PC-3 (cell line): ENCODE measurements at regions not wholly inside any gene's neighbourhood (a gene's known extent, or its start where the extent isn't known, plus 50 kb on each side); places are given as distances from the start of the nearest gene placed in this dataset.
A peak's percentile ranks its signal among the peaks of the same experiment; 100 is the strongest.

Experiments
- ATAC-seq: fragments of 200-7000 bp; cut with Tn5 transposase; 2 replicates; pipeline ENCODE4 v1.9.1; 2020; ENCODE audit warnings: mild to moderate bottlenecking, moderate library complexity
- BruUV-seq: library from RNA; stranded (reverse); fragments of 400-500 nt; replicated peaks from 2 replicates; lab custom pipeline; 2021; lab: Mats Ljungman, UMichigan
- CTCF ChIA-PET: fragments of 300-600 bp; sonication (Branson Sonifier 250); formaldehyde crosslinking; loops from one replicate; lab custom pipeline; 2022; ENCODE audit warnings: antibody characterized with exemption; lab: Charles Lee
- POLR2A ChIA-PET: fragments of 300-600 bp; sonication (Branson Sonifier 250); formaldehyde crosslinking; loops from one replicate; lab custom pipeline; 2022; ENCODE audit warnings: antibody characterized with exemption; ENCODE audit not compliant: unreplicated experiment; lab: Charles Lee
- DNase-seq: peaks from one replicate; pipeline ENCODE4 v3.0.0-alpha.2; 2015
- H2AFZ ChIP-seq: fragments of 300-600 bp; sonication (generic); 2 replicates; pipeline ENCODE4 v1.6.0; 2016; ENCODE audit warnings: antibody characterized with exemption, low read length
- H3F3A ChIP-seq: fragments of 300-600 bp; sonication (generic); one replicate; pipeline ENCODE4 v1.6.0; 2017; ENCODE audit warnings: antibody characterized with exemption, low read length, control low read depth, mild to moderate bottlenecking; ENCODE audit not compliant: unreplicated experiment
- H3K27ac ChIP-seq: fragments of 300-600 bp; sonication (generic); 2 replicates; pipeline ENCODE4 v1.5.1; 2016; ENCODE audit warnings: mild to moderate bottlenecking, low read length
- H3K27me3 ChIP-seq: fragments of 300-600 bp; sonication (generic); 2 replicates; pipeline ENCODE4 v1.6.1; 2016; ENCODE audit warnings: low read length, mixed read lengths
- H3K36me3 ChIP-seq: fragments of 300-600 bp; sonication (generic); 2 replicates; pipeline ENCODE4 v1.6.1; 2016; ENCODE audit warnings: low read depth, mixed run types, low read length, mixed read lengths
- H3K4me1 ChIP-seq: fragments of 300-600 bp; sonication (generic); 2 replicates; pipeline ENCODE4 v1.5.1; 2016; ENCODE audit warnings: low read length; ENCODE audit not compliant: insufficient read depth
- H3K4me2 ChIP-seq: fragments of 300-600 bp; sonication (generic); 2 replicates; pipeline ENCODE4 v1.6.0; 2016; ENCODE audit warnings: low read length
- H3K4me3 ChIP-seq: fragments of 300-600 bp; sonication (generic); 2 replicates; pipeline ENCODE4 v1.5.1; 2016; ENCODE audit warnings: mild to moderate bottlenecking, low read length, mixed read lengths
- H3K79me2 ChIP-seq: fragments of 300-600 bp; sonication (generic); 2 replicates; pipeline ENCODE4 v1.6.1; 2017; ENCODE audit warnings: low read length, mixed read lengths
- H3K9ac ChIP-seq: fragments of 300-600 bp; sonication (generic); 2 replicates; pipeline ENCODE4 v1.6.0; 2016; ENCODE audit warnings: mild to moderate bottlenecking, low read length
- H3K9me2 ChIP-seq: fragments of 300-600 bp; sonication (generic); replicated peaks from 2 replicates; pipeline ENCODE4 v1.6.1; 2016; ENCODE audit warnings: mixed run types, low read length, mixed read lengths
- H3K9me3 ChIP-seq: fragments of 300-600 bp; sonication (generic); 2 replicates; pipeline ENCODE4 v1.6.1; 2016; ENCODE audit warnings: low read length, mixed read lengths
- H4K20me1 ChIP-seq: fragments of 300-600 bp; sonication (generic); 2 replicates; pipeline ENCODE4 v1.6.1; 2016; ENCODE audit warnings: low read length, mixed read lengths
- EZH2 ChIP-seq: fragments of 300-600 bp; sonication (generic); IDR thresholded peaks from one replicate; pipeline ENCODE4 v1.6.1; 2017; ENCODE audit warnings: antibody characterized with exemption, mild to moderate bottlenecking, low read length; ENCODE audit not compliant: unreplicated experiment
- EZH2phosphoT487 ChIP-seq: fragments of 300-600 bp; sonication (generic); IDR thresholded peaks from 2 replicates; pipeline ENCODE4 v1.6.1; 2018; ENCODE audit warnings: mild to moderate bottlenecking, antibody characterized with exemption, low read length, borderline replicate concordance
- intact Hi-C: fragments of 100-400 bp; cut with micrococcal nuclease; formaldehyde crosslinking; loops from 2 replicates; pipeline ENCODE4 v1.9.0; 2023
- TF ChIP-seq, protein P1 (sequence below): fragments of 300-600 bp; sonication (generic); conservative IDR thresholded peaks from 2 replicates; pipeline ENCODE4 v1.5.1; 2017; ENCODE audit warnings: antibody characterized with exemption, low read depth, mild to moderate bottlenecking, low read length

DNA sequence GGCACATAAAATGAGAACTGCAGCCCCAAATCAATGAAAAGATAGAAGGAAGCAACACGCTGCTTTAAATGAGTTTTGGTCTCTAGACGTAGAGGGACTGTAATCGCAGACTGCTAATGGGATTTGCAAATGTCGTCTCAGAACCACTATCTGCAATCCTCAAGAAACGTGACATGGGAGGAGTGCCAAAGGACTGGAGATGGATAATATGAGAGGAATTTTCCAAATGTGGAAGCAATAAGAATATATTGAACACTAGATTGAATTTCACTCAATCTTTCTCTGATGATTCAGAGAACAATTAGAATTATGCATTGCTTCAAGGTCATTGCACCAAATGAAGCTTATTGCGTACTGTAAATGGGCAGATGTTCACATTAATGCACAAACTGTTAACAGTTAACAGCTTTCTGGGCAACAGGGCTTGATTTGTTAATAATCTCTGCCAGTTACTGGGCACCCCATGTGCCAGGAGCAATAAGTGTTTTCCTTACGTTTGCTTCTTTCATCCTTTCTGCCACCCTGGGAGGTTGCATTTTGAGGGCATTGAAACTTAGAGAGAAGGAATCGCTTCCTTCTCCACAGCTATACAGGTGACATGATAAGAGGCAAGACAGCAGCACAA, 62.8 kb upstream of the WASF3 start:
- H3K27me3 ChIP-seq: peaks cover 12% of the 10 kb centered on the region
- no peak overlapping the region for H3K9ac ChIP-seq
- intact Hi-C loops: loop anchor here (5.0 kb wide), 2 partner anchors 117 to 203 kb away; no protein-coding TSS in a partner anchor
- no peaks in the 10 kb centered on the region for H3K9me3 ChIP-seq
- CTCF ChIA-PET: interaction anchor here (0.6 to 2.8 kb wide), 3 partner anchors 204 to 309 kb away, joined by 3 to 28 read pairs (median 19); no protein-coding TSS in a partner anchor
- no peaks in the 10 kb centered on the region for H3K36me3 ChIP-seq
- no peaks in the 10 kb centered on the region for H4K20me1 ChIP-seq
- no peak for DNase-seq
- H3K9me2 ChIP-seq: no peaks in the 10 kb centered on the region
- H3K4me3 ChIP-seq: no peak overlapping the region
- BruUV-seq: no TSS peak
- H3K79me2 ChIP-seq: no peaks in the 10 kb centered on the region
- TF ChIP-seq EZH2 (no peak), EZH2phosphoT487 (no peak)
- TF ChIP-seq, protein P1, sequence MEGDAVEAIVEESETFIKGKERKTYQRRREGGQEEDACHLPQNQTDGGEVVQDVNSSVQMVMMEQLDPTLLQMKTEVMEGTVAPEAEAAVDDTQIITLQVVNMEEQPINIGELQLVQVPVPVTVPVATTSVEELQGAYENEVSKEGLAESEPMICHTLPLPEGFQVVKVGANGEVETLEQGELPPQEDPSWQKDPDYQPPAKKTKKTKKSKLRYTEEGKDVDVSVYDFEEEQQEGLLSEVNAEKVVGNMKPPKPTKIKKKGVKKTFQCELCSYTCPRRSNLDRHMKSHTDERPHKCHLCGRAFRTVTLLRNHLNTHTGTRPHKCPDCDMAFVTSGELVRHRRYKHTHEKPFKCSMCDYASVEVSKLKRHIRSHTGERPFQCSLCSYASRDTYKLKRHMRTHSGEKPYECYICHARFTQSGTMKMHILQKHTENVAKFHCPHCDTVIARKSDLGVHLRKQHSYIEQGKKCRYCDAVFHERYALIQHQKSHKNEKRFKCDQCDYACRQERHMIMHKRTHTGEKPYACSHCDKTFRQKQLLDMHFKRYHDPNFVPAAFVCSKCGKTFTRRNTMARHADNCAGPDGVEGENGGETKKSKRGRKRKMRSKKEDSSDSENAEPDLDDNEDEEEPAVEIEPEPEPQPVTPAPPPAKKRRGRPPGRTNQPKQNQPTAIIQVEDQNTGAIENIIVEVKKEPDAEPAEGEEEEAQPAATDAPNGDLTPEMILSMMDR: no peak
- no peak overlapping the region for H3K27ac ChIP-seq
- no peak overlapping the region for H3K4me2 ChIP-seq
- POLR2A ChIA-PET: no interaction called here
- no peaks in the 10 kb centered on the region for H3F3A ChIP-seq
- ATAC-seq: no peak
- H3K4me1 ChIP-seq: no peaks in the 10 kb centered on the region
- no peak overlapping the region for H2AFZ ChIP-seq

DNA sequence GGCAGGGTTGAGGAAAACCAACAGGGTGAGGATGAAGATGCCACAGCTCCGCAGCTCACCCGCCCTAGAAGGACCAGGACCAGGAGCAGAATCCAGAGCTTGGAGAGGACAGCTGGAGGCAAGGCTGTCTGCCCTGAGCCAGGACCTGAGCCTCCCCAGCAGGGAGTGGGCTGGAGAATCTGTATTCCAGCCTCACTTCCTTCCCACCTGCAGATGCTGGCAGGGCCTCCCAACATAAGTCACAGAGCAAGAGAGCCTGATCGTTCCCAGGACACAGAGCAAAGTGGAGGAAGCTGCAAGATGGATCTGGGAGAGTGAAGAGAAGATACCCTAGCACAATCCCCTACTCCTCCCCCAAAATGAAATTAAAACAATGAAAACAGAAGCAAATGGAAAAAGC, 61.7 kb upstream of the WASF3 start:
- ATAC-seq (no peak), DNase-seq (no peak)
- Histone ChIP-seq H3K9me2 (no peaks in the 10 kb centered on the region), H3K36me3 (no peaks in the 10 kb centered on the region), H3K27me3 (peaks cover 4% of the 10 kb centered on the region; the same call in 1 of the 2 replicates), H3K27ac (no peak overlapping the region), H3K79me2 (no peaks in the 10 kb centered on the region), H3F3A (no peaks in the 10 kb centered on the region), H4K20me1 (no peaks in the 10 kb centered on the region), H3K4me1 (no peaks in the 10 kb centered on the region), H3K4me2 (no peak overlapping the region), H3K4me3 (no peak overlapping the region), H2AFZ (no peak overlapping the region), H3K9me3 (no peaks in the 10 kb centered on the region), H3K9ac (no peak overlapping the region)
- TF ChIP-seq EZH2phosphoT487: no peak
- no peak for TF ChIP-seq EZH2
- TF ChIP-seq, protein P1: no peak
- no TSS peak for BruUV-seq
- intact Hi-C loops: loop anchor here (1.0 to 5.0 kb wide), 4 partner anchors 118 to 309 kb away; no protein-coding TSS in a partner anchor
- POLR2A ChIA-PET: no interaction called here
- CTCF ChIA-PET: interaction anchor here (2.4 to 2.8 kb wide), 2 partner anchors 203 to 310 kb away, joined by 19 to 28 read pairs; no protein-coding TSS in a partner anchor

DNA sequence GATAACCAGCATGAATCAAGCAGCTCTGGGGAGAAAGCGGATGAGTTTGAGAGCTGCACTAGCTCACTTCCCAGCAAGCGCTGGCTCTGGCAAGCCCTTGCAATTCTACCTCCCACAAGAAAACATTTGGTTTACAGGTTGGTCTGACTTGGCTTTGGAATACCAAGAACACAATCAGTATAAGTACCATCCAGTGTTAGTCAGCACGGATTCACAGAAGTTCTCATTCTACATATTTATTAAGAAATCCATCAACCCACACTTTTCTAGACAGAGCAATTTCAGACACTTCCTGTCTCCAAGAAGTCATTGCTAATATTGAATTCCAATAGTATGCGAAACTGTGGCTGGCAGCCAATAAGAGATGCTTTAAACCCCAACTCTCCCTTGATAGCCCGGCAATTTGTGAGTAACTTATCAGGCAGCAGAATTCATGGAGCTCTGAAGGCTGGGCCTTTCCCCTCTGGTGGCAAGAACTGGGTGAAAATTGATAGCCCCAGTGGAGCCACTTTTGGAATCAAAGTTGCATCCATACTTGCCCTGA, 59.4 kb upstream of the WASF3 start:
- Histone ChIP-seq H4K20me1 (no peaks in the 10 kb centered on the region), H2AFZ (no peak overlapping the region), H3K9me3 (no peaks in the 10 kb centered on the region), H3K9ac (no peak overlapping the region), H3K27ac (no peak overlapping the region), H3K36me3 (no peaks in the 10 kb centered on the region), H3K79me2 (no peaks in the 10 kb centered on the region), H3K4me2 (no peak overlapping the region), H3K4me3 (no peak overlapping the region), H3F3A (no peaks in the 10 kb centered on the region), H3K9me2 (no peaks in the 10 kb centered on the region), H3K27me3 (no peaks in the 10 kb centered on the region), H3K4me1 (no peaks in the 10 kb centered on the region)
- DNase-seq (peak; percentile 3), ATAC-seq (no peak)
- CTCF ChIA-PET: interaction anchor here (1.2 to 1.4 kb wide), 2 partner anchors 200 to 312 kb away, joined by 3 to 6 read pairs; no protein-coding TSS in a partner anchor
- POLR2A ChIA-PET: no interaction called here
- intact Hi-C loops: loop anchor here (2.0 to 5.0 kb wide), 3 partner anchors 121 to 241 kb away; no protein-coding TSS in a partner anchor
- TF ChIP-seq EZH2: no peak
- no peak for TF ChIP-seq EZH2phosphoT487
- TF ChIP-seq, protein P1: no peak
- no TSS peak for BruUV-seq
